SK-N-SH (cell line): ENCODE measurements at regions not wholly inside any gene's neighbourhood (a gene's known extent, or its start where the extent isn't known, plus 50 kb on each side); places are given as distances from the start of the nearest gene placed in this dataset.

Source experiments
- CTCF ChIA-PET: fragments of 300-600, 350-600 bp; formaldehyde crosslinking; extraction: SDS; loops from one replicate; lab custom pipeline; 2021; lab: Yijun Ruan, JAX
- POLR2A ChIA-PET: fragments of 350-600 bp; sonication (Branson Sonifier 250); formaldehyde crosslinking; extraction: SDS; loops from one replicate; lab custom pipeline; 2020; ENCODE audit warnings: antibody characterized with exemption, inconsistent platforms; lab: Yijun Ruan, JAX
- DNase-seq: peaks from one replicate; pipeline ENCODE4 v3.0.0; 2012
- H2AFZ ChIP-seq: fragments of 200-600 bp; sonication (generic); 2 replicates; pipeline ENCODE4 v1.8.1; 2016; ENCODE audit warnings: antibody characterized with exemption, mild to moderate bottlenecking, low read depth
- H3F3A ChIP-seq: fragments of 200-600 bp; sonication (generic); replicated peaks from 2 replicates; pipeline ENCODE3; 2016; ENCODE audit warnings: antibody characterized with exemption, mild to moderate bottlenecking; ENCODE audit not compliant: insufficient read depth
- H3K27ac ChIP-seq, 2 experiments: fragments of 200-500 bp in 1 of 2; fragments of 200-600 bp in 1 of 2; sonication (Bioruptor generic) in 1 of 2; sonication (generic), shearing (Covaris generic) in 1 of 2; 2 replicates each; pipeline versions ENCODE4 v1.5.1 to v1.6.1; 2014 to 2016; ENCODE audit warnings: low read depth in 2 of 2, inconsistent platforms in 1 of 2, low read length in 1 of 2, mild to moderate bottlenecking in 1 of 2, mixed read lengths in 1 of 2
- H3K27me3 ChIP-seq: fragments of 200-600 bp; sonication (generic), shearing (Covaris generic); 2 replicates; pipeline ENCODE4 v1.6.1; 2016; ENCODE audit warnings: mixed run types; ENCODE audit not compliant: insufficient read depth
- H3K36me3 ChIP-seq, 2 experiments: fragments of 200-500 bp in 1 of 2; fragments of 200-600 bp in 1 of 2; sonication (Bioruptor generic) in 1 of 2; sonication (generic) in 1 of 2; replicated peaks in 1 of 2; 2 replicates each; pipeline versions ENCODE3 to v1.5.1; 2014 to 2016; ENCODE audit warnings: low read length in 1 of 2, mild to moderate bottlenecking in 1 of 2; ENCODE audit not compliant: insufficient read depth in 2 of 2, control insufficient read depth in 1 of 2
- H3K4me1 ChIP-seq, 2 experiments: fragments of 200-500 bp in 1 of 2; fragments of 200-600 bp in 1 of 2; sonication (Bioruptor generic) in 1 of 2; sonication (generic), shearing (Covaris generic) in 1 of 2; 2 replicates each; pipeline versions ENCODE4 v1.5.1 to v1.6.1; 2014 to 2016; ENCODE audit warnings: low read depth in 1 of 2, low read length in 1 of 2, mixed run types in 1 of 2; ENCODE audit not compliant: insufficient read depth in 2 of 2, control insufficient read depth in 1 of 2
- H3K4me2 ChIP-seq: fragments of 200-600 bp; sonication (generic), shearing (Covaris generic); 2 replicates; pipeline ENCODE4 v1.6.1; 2017; ENCODE audit warnings: mixed run types
- H3K4me3 ChIP-seq, 2 experiments: fragments of 200-500 bp in 1 of 2; fragments of 200-600 bp in 1 of 2; sonication (Bioruptor generic) in 1 of 2; sonication (generic), shearing (Covaris generic) in 1 of 2; 2 replicates each; pipeline versions ENCODE4 v1.5.1 to v1.8.1; 2014 to 2016; ENCODE audit warnings: low read depth in 2 of 2, inconsistent platforms in 1 of 2, low read length in 1 of 2, mild to moderate bottlenecking in 1 of 2, mixed read lengths in 1 of 2, moderate library complexity in 1 of 2
- H3K79me2 ChIP-seq: fragments of 200-600 bp; sonication (generic); 2 replicates; pipeline ENCODE4 v1.8.1; 2017; ENCODE audit warnings: mild to moderate bottlenecking; ENCODE audit not compliant: insufficient read depth
- H3K9ac ChIP-seq: fragments of 200-600 bp; sonication (generic); 2 replicates; pipeline ENCODE4 v1.6.1; 2017; ENCODE audit warnings: mixed run types
- H3K9me2 ChIP-seq: fragments of 200-600 bp; sonication (generic); 2 replicates; pipeline ENCODE4 v1.6.1; 2017; ENCODE audit warnings: mixed run types
- H3K9me3 ChIP-seq: fragments of 200-600 bp; sonication (generic); 2 replicates; pipeline ENCODE4 v1.6.1; 2017; ENCODE audit warnings: mixed run types, mild to moderate bottlenecking, moderate library complexity
- H4K20me1 ChIP-seq: fragments of 200-600 bp; sonication (generic); 2 replicates; pipeline ENCODE4 v1.6.1; 2017; ENCODE audit warnings: mild to moderate bottlenecking, mixed run types; ENCODE audit not compliant: insufficient read depth
- CHD2 ChIP-seq: fragments of 150-350 bp; IDR thresholded peaks from 2 replicates; pipeline ENCODE4 v1.6.1; 2018; ENCODE audit warnings: low read length; ENCODE audit not compliant: partially characterized antibody
- EZH2phosphoT487 ChIP-seq: fragments of 200-600 bp; sonication (generic); IDR thresholded peaks from 2 replicates; pipeline ENCODE4 v1.6.1; 2017; ENCODE audit warnings: low read depth, mixed run types, mild to moderate bottlenecking, antibody characterized with exemption, moderate library complexity, borderline replicate concordance
- FOXJ3 ChIP-seq: sonication (generic); formaldehyde crosslinking; IDR thresholded peaks from 2 replicates; pipeline ENCODE4 v1.5.1; 2020; ENCODE audit warnings: mild to moderate bottlenecking, missing genetic modification reagents
- MEF2A ChIP-seq: IDR thresholded peaks from 2 replicates; pipeline ENCODE4 v1.4.0; 2012; ENCODE audit warnings: low read depth, borderline replicate concordance
- MXI1 ChIP-seq: IDR thresholded peaks from 2 replicates; pipeline ENCODE4 v1.6.1; 2012; ENCODE audit warnings: mild to moderate bottlenecking, low read depth, low read length, improper control_type of control experiment
- RFX5 ChIP-seq: IDR thresholded peaks from 2 replicates; pipeline ENCODE4 v1.6.1; 2012; ENCODE audit warnings: mild to moderate bottlenecking, improper control_type of control experiment, low read length
- SMC3 ChIP-seq: IDR thresholded peaks from 2 replicates; pipeline ENCODE4 v1.6.1; 2012; ENCODE audit warnings: low read depth, low read length, improper control_type of control experiment
- TAF1 ChIP-seq: IDR thresholded peaks from 2 replicates; pipeline ENCODE4 v1.6.1; 2012; ENCODE audit warnings: low read depth, mild to moderate bottlenecking, low read length, moderate library complexity, borderline replicate concordance
- TEAD4 ChIP-seq: IDR thresholded peaks from 2 replicates; pipeline ENCODE4 v1.4.0; 2012; ENCODE audit warnings: mild to moderate bottlenecking, borderline replicate concordance; ENCODE audit not compliant: insufficient read depth
- USF1 ChIP-seq: IDR thresholded peaks from 2 replicates; pipeline ENCODE4 v1.4.0; 2012; ENCODE audit warnings: low read depth, borderline replicate concordance
- YY1 ChIP-seq: IDR thresholded peaks from 2 replicates; pipeline ENCODE4 v1.4.0; 2012; ENCODE audit warnings: low read depth, mild to moderate bottlenecking
- ZBTB33 ChIP-seq: IDR thresholded peaks from 2 replicates; pipeline ENCODE4 v1.4.0; 2012; ENCODE audit warnings: low read depth, borderline replicate concordance
- WGBS: methylation state at CpG from one replicate; pipeline ENCODE4 v1.1.6; 2017; ENCODE audit warnings: low lambda C conversion rate; 5-methylcytosine and 5-hydroxymethylcytosine counted together
- TF ChIP-seq, protein P1 (sequence below): IDR thresholded peaks from 2 replicates; pipeline ENCODE4 v1.4.0; 2012; ENCODE audit warnings: low read depth
- TF ChIP-seq, protein P2 (sequence below): fragments of 150-350 bp; IDR thresholded peaks from 2 replicates; pipeline ENCODE4 v1.6.1; 2016; ENCODE audit warnings: mild to moderate bottlenecking, low read depth, low read length

- no peak overlapping the region for H2AFZ ChIP-seq
- no peaks in the 10 kb centered on the region for H3K9me2 ChIP-seq
- H3K4me1 ChIP-seq: no peaks in the 10 kb centered on the region
- no peaks in the 10 kb centered on the region for H3F3A ChIP-seq
- H3K27ac ChIP-seq: no peak overlapping the region
- DNase-seq: no peak
- H3K36me3 ChIP-seq: no peaks in the 10 kb centered on the region
- H3K27me3 ChIP-seq: no peaks in the 10 kb centered on the region
- ChIA-PET CTCF (no interaction called here), POLR2A (no interaction called here)
- H4K20me1 ChIP-seq: no peaks in the 10 kb centered on the region
- no peak overlapping the region for H3K4me3 ChIP-seq
- H3K9me3 ChIP-seq: no peaks in the 10 kb centered on the region
- no peaks in the 10 kb centered on the region for H3K79me2 ChIP-seq
- WGBS: 59% methylated on average over 11 of the region's 20 CpGs
- no peak overlapping the region for H3K9ac ChIP-seq
- TF ChIP-seq SMC3 (no peak), EZH2phosphoT487 (no peak), USF1 (no peak), YY1 (no peak), ZBTB33 (no peak), MEF2A (no peak), MXI1 (no peak), FOXJ3 (CRISPR knock-in tag) (no peak), TEAD4 (no peak), RFX5 (no peak), CHD2 (no peak), TAF1 (no peak)
- TF ChIP-seq, protein P1, sequence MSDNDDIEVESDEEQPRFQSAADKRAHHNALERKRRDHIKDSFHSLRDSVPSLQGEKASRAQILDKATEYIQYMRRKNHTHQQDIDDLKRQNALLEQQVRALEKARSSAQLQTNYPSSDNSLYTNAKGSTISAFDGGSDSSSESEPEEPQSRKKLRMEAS: no peak
- TF ChIP-seq, protein P2, sequence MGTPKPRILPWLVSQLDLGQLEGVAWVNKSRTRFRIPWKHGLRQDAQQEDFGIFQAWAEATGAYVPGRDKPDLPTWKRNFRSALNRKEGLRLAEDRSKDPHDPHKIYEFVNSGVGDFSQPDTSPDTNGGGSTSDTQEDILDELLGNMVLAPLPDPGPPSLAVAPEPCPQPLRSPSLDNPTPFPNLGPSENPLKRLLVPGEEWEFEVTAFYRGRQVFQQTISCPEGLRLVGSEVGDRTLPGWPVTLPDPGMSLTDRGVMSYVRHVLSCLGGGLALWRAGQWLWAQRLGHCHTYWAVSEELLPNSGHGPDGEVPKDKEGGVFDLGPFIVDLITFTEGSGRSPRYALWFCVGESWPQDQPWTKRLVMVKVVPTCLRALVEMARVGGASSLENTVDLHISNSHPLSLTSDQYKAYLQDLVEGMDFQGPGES: no peak
- TF ChIP-seq, all 33 proteins: peak for 0
- no peak overlapping the region for H3K4me2 ChIP-seq
These were observed 113.5 kb upstream of the BEND4 start for GRCh38 chr4:42265782-42266602.
